IgD-negative memory B cell (primary cell): ENCODE measurements at regions not wholly inside any gene's neighbourhood (a gene's known extent, or its start where the extent isn't known, plus 50 kb on each side); places are given as distances from the start of the nearest gene placed in this dataset.
"Not testable (repeated sequence)": the region's sequence is repeated elsewhere in the genome, so short reads cannot be mapped to it uniquely, and the experiment has no call there.

Experiments used
- H3K27ac Mint-ChIP-seq, 3 donors: one replicate each; pipeline ENCODE4 v1.8.0; 2020 to 2022; ENCODE audit warnings: mild to moderate bottlenecking in 3 of 3, mixed read lengths in 3 of 3, moderate library complexity in 1 of 3
- H3K27me3 Mint-ChIP-seq: one replicate; pipeline ENCODE4 v1.8.0; 2021; ENCODE audit warnings: mixed read lengths
- H3K36me3 Mint-ChIP-seq: one replicate; pipeline ENCODE4 v1.8.0; 2020; ENCODE audit warnings: mild to moderate bottlenecking, mixed read lengths
- H3K4me1 Mint-ChIP-seq, 3 donors: one replicate each; pipeline ENCODE4 v1.8.0; 2020 to 2022; ENCODE audit warnings: mixed read lengths in 3 of 3, mild to moderate bottlenecking in 1 of 3
- H3K4me3 Mint-ChIP-seq, 4 donors: one replicate each; pipeline ENCODE4 v1.8.0; 2020 to 2022; ENCODE audit warnings: mild to moderate bottlenecking in 4 of 4, mixed read lengths in 4 of 4, moderate library complexity in 3 of 4
- H3K9me3 Mint-ChIP-seq, 3 donors: one replicate each; pipeline ENCODE4 v1.8.0; 2020 to 2021; ENCODE audit warnings: mixed read lengths in 3 of 3, mild to moderate bottlenecking in 1 of 3

- Mint-ChIP-seq H3K4me1 (peaks cover 0 to 1% (median 0%) of the 10 kb centered on the region in 3 donors), H3K27me3 (peaks cover 6% of the 10 kb centered on the region), H3K36me3 (peaks cover 2% of the 10 kb centered on the region), H3K4me3 (no peak overlapping the region), H3K27ac (no peak overlapping the region), H3K9me3 (peaks cover 0 to 2% (median 0%) of the 10 kb centered on the region in 3 donors)
These were observed 111.3 kb upstream of the ATP8A1 start for GRCh38 chr4:42768125-42768748.

- peaks cover 6% of the 10 kb centered on the region for H3K27me3 Mint-ChIP-seq
- H3K4me1 Mint-ChIP-seq: peaks cover 0 to 1% (median 0%) of the 10 kb centered on the region in 3 donors
- H3K27ac Mint-ChIP-seq: no peak overlapping the region
- H3K36me3 Mint-ChIP-seq: peaks cover 2% of the 10 kb centered on the region
- H3K4me3 Mint-ChIP-seq: no peak overlapping the region
- peaks cover 0 to 2% (median 0%) of the 10 kb centered on the region in 3 donors for H3K9me3 Mint-ChIP-seq
These were observed 110.8 kb upstream of the ATP8A1 start for GRCh38 chr4:42767669-42768068.

GRCh38 chr4:42761804-42762203 lies 104.9 kb upstream of the ATP8A1 start:
- H3K36me3 Mint-ChIP-seq: no peaks in the 10 kb centered on the region
- H3K9me3 Mint-ChIP-seq: peaks cover 0 to 1% (median 0%) of the 10 kb centered on the region in 3 donors
- H3K4me3 Mint-ChIP-seq: no peak overlapping the region
- no peaks in the 10 kb centered on the region for H3K4me1 Mint-ChIP-seq
- peaks cover 5% of the 10 kb centered on the region for H3K27me3 Mint-ChIP-seq
- H3K27ac Mint-ChIP-seq: no peak overlapping the region

GRCh38 chr4:42754965-42755364 lies 98.1 kb upstream of the ATP8A1 start:
- not testable (repeated sequence) for H3K4me1 Mint-ChIP-seq, H3K27me3 Mint-ChIP-seq, H3K9me3 Mint-ChIP-seq, H3K4me3 Mint-ChIP-seq, H3K36me3 Mint-ChIP-seq, H3K27ac Mint-ChIP-seq

- Mint-ChIP-seq H3K36me3 (peaks cover 2% of the 10 kb centered on the region), H3K4me1 (no peaks in the 10 kb centered on the region), H3K27me3 (no peaks in the 10 kb centered on the region), H3K9me3 (peaks cover 0 to 2% (median 0%) of the 10 kb centered on the region in 3 donors), H3K27ac (no peak overlapping the region), H3K4me3 (no peak overlapping the region)
These were observed 94.7 kb upstream of the ATP8A1 start for GRCh38 chr4:42751587-42751986.

GRCh38 chr4:42750856-42751255 lies 94.0 kb upstream of the ATP8A1 start:
- no peaks in the 10 kb centered on the region for H3K27me3 Mint-ChIP-seq
- H3K9me3 Mint-ChIP-seq: peaks cover 0 to 2% (median under 1%) of the 10 kb centered on the region in 3 donors
- H3K4me3 Mint-ChIP-seq: no peak overlapping the region
- peaks cover 2% of the 10 kb centered on the region for H3K36me3 Mint-ChIP-seq
- no peaks in the 10 kb centered on the region for H3K4me1 Mint-ChIP-seq
- H3K27ac Mint-ChIP-seq: no peak overlapping the region

GRCh38 chr4:42750091-42750490 lies 93.2 kb upstream of the ATP8A1 start:
- Mint-ChIP-seq H3K27me3 (no peaks in the 10 kb centered on the region), H3K4me3 (no peak overlapping the region), H3K4me1 (no peaks in the 10 kb centered on the region), H3K27ac (no peak overlapping the region), H3K9me3 (peaks cover 0 to 4% (median 4%) of the 10 kb centered on the region in 3 donors), H3K36me3 (peaks cover 2% of the 10 kb centered on the region)

- Mint-ChIP-seq H3K4me3 (no peak overlapping the region), H3K27me3 (no peaks in the 10 kb centered on the region), H3K9me3 (peaks cover 0 to 4% (median 2%) of the 10 kb centered on the region in 3 donors), H3K4me1 (no peaks in the 10 kb centered on the region), H3K27ac (no peak overlapping the region), H3K36me3 (peaks cover 2% of the 10 kb centered on the region)
These were observed 91.1 kb upstream of the ATP8A1 start for GRCh38 chr4:42747971-42748370.

GRCh38 chr4:42736527-42737195 lies 79.8 kb upstream of the ATP8A1 start:
- no peaks in the 10 kb centered on the region for H3K4me1 Mint-ChIP-seq
- no peaks in the 10 kb centered on the region for H3K36me3 Mint-ChIP-seq
- H3K27me3 Mint-ChIP-seq: peaks cover 9% of the 10 kb centered on the region
- H3K4me3 Mint-ChIP-seq: peak overlapping the region in 2 of 4 donors; percentile 39 to 42
- peaks cover 0 to 18% (median 14%) of the 10 kb centered on the region in 3 donors for H3K9me3 Mint-ChIP-seq
- no peak overlapping the region for H3K27ac Mint-ChIP-seq

- no peaks in the 10 kb centered on the region for H3K4me1 Mint-ChIP-seq
- H3K27ac Mint-ChIP-seq: no peak overlapping the region
- no peaks in the 10 kb centered on the region for H3K36me3 Mint-ChIP-seq
- H3K27me3 Mint-ChIP-seq: peaks cover 9% of the 10 kb centered on the region
- H3K9me3 Mint-ChIP-seq: peaks cover 3 to 18% (median 9%) of the 10 kb centered on the region in 3 donors
- H3K4me3 Mint-ChIP-seq: no peak overlapping the region
These were observed 76.5 kb upstream of the ATP8A1 start for GRCh38 chr4:42733380-42733779.

- Mint-ChIP-seq H3K9me3 (peaks cover 3 to 17% (median 9%) of the 10 kb centered on the region in 3 donors), H3K27me3 (peaks cover 9% of the 10 kb centered on the region), H3K36me3 (no peaks in the 10 kb centered on the region), H3K27ac (no peak overlapping the region), H3K4me3 (no peak overlapping the region), H3K4me1 (no peaks in the 10 kb centered on the region)
These were observed 75.9 kb upstream of the ATP8A1 start for GRCh38 chr4:42732776-42733175.

GRCh38 chr4:42729505-42730237 lies 72.8 kb upstream of the ATP8A1 start:
- Mint-ChIP-seq H3K4me3 (no peak overlapping the region), H3K36me3 (no peaks in the 10 kb centered on the region), H3K27me3 (peaks cover 5% of the 10 kb centered on the region), H3K4me1 (no peaks in the 10 kb centered on the region), H3K27ac (no peak overlapping the region), H3K9me3 (peaks cover 3 to 14% (median 8%) of the 10 kb centered on the region in 3 donors)

- Mint-ChIP-seq H3K27ac (no peak overlapping the region), H3K9me3 (peaks cover 3 to 9% (median 4%) of the 10 kb centered on the region in 3 donors), H3K4me1 (no peaks in the 10 kb centered on the region), H3K27me3 (no peaks in the 10 kb centered on the region), H3K36me3 (no peaks in the 10 kb centered on the region), H3K4me3 (no peak overlapping the region)
These were observed 67.5 kb upstream of the ATP8A1 start for GRCh38 chr4:42724451-42724850.

GRCh38 chr4:42720533-42720932 lies 63.6 kb upstream of the ATP8A1 start:
- Mint-ChIP-seq H3K36me3 (no peaks in the 10 kb centered on the region), H3K27ac (no peak overlapping the region), H3K4me1 (no peaks in the 10 kb centered on the region), H3K4me3 (no peak overlapping the region), H3K9me3 (peaks cover 0 to 4% (median 2%) of the 10 kb centered on the region in 3 donors), H3K27me3 (no peaks in the 10 kb centered on the region)

- H3K9me3 Mint-ChIP-seq: peaks cover 0 to 4% (median 0%) of the 10 kb centered on the region in 3 donors
- no peaks in the 10 kb centered on the region for H3K27me3 Mint-ChIP-seq
- no peaks in the 10 kb centered on the region for H3K36me3 Mint-ChIP-seq
- H3K27ac Mint-ChIP-seq: no peak overlapping the region
- no peaks in the 10 kb centered on the region for H3K4me1 Mint-ChIP-seq
- H3K4me3 Mint-ChIP-seq: no peak overlapping the region
These were observed 62.4 kb upstream of the ATP8A1 start for GRCh38 chr4:42719257-42719656.
